DND-41 (cell line): ENCODE measurements at regions not wholly inside any gene's neighbourhood (a gene's known extent, or its start where the extent isn't known, plus 50 kb on each side); places are given as distances from the start of the nearest gene placed in this dataset.

Experiments
- ATAC-seq: fragments of 200-7000 bp; cut with Tn5 transposase; 3 replicates; pipeline ENCODE4 v1.9.1; 2021; ENCODE audit warnings: low read depth; ENCODE audit not compliant: insufficient read depth
- DNase-seq: peaks from one replicate; pipeline ENCODE4 v3.0.0-alpha.2; 2020
- H2AFZ ChIP-seq: 2 replicates; pipeline ENCODE4 v1.6.0; 2012; ENCODE audit warnings: low read depth, low read length
- H3K27ac ChIP-seq: 2 replicates; pipeline ENCODE4 v1.5.1; 2012; ENCODE audit warnings: low read length, inconsistent platforms
- H3K27me3 ChIP-seq: fragments of 200-600 bp; sonication (generic); 2 replicates; pipeline ENCODE4 v1.6.0; 2012; ENCODE audit warnings: low read length, mild to moderate bottlenecking, inconsistent platforms; ENCODE audit not compliant: insufficient read depth, poor library complexity
- H3K36me3 ChIP-seq: 2 replicates; pipeline ENCODE4 v1.5.1; 2012; ENCODE audit warnings: low read length, inconsistent platforms; ENCODE audit not compliant: insufficient read depth
- H3K4me1 ChIP-seq: 2 replicates; pipeline ENCODE4 v1.5.1; 2012; ENCODE audit warnings: mild to moderate bottlenecking, low read length; ENCODE audit not compliant: insufficient read depth
- H3K4me2 ChIP-seq: 2 replicates; pipeline ENCODE4 v1.6.0; 2012; ENCODE audit warnings: mild to moderate bottlenecking, moderate library complexity, low read length, inconsistent platforms; ENCODE audit not compliant: insufficient read depth
- H3K4me3 ChIP-seq, 2 experiments: fragments of 200-600 bp in 1 of 2; shearing (Covaris generic) in 1 of 2; 2 replicates each; pipeline ENCODE4 v1.5.1; 2012 to 2016; ENCODE audit warnings: inconsistent platforms in 2 of 2, low read length in 2 of 2, mild to moderate bottlenecking in 2 of 2, low read depth in 1 of 2, moderate library complexity in 1 of 2
- H3K79me2 ChIP-seq: 2 replicates; pipeline ENCODE4 v1.6.0; 2012; ENCODE audit warnings: low read length, inconsistent platforms; ENCODE audit not compliant: insufficient read depth
- H3K9ac ChIP-seq: 2 replicates; pipeline ENCODE4 v1.6.0; 2012; ENCODE audit warnings: low read depth, mild to moderate bottlenecking, inconsistent platforms, low read length, moderate library complexity
- H3K9me3 ChIP-seq: 2 replicates; pipeline ENCODE4 v1.5.1; 2012; ENCODE audit warnings: low read length, moderate library complexity, mild to moderate bottlenecking, inconsistent platforms; ENCODE audit not compliant: insufficient read depth, severe bottlenecking
- H4K20me1 ChIP-seq: 2 replicates; pipeline ENCODE4 v1.6.0; 2012; ENCODE audit warnings: low read length; ENCODE audit not compliant: insufficient read depth
- EZH2 ChIP-seq: IDR thresholded peaks from 3 replicates; pipeline ENCODE4 v1.6.1; 2012; ENCODE audit warnings: borderline replicate concordance, low read depth, mild to moderate bottlenecking, moderate library complexity, low read length, inconsistent platforms; ENCODE audit not compliant: severe bottlenecking
- TF ChIP-seq, protein P1 (sequence below): IDR thresholded peaks from 2 replicates; pipeline ENCODE4 v1.5.1; 2012; ENCODE audit warnings: borderline replicate concordance, low read length, moderate library complexity, mild to moderate bottlenecking; ENCODE audit not compliant: poor library complexity, severe bottlenecking; ENCODE audit errors: extremely low read depth

DNA sequence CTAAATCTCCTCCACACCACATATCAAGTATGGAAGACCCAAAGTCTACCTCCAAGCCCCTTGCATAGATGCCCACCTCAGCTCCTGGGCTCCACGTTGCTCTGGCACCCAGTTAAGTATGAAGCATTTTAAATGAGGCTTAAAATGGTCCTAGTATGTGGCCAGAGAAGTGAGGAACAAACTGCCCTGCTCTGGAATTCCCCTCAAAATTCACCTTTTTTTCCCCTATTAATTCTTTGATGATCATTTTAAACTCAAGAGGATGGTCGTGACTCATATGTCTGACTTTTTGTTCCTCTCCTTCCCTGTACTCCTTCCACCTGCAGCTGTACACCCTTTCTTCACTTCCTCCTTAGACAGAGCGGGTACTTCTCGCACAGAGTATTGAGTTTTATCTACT is 234.5 kb upstream of the MYOCD start:
- no peak overlapping the region for H3K4me2 ChIP-seq
- no peaks in the 10 kb centered on the region for H3K27me3 ChIP-seq
- no peaks in the 10 kb centered on the region for H3K9me3 ChIP-seq
- no peaks in the 10 kb centered on the region for H3K36me3 ChIP-seq
- no peak overlapping the region for H3K9ac ChIP-seq
- H3K79me2 ChIP-seq = no peaks in the 10 kb centered on the region
- no peak overlapping the region for H2AFZ ChIP-seq
- no peaks in the 10 kb centered on the region for H4K20me1 ChIP-seq
- H3K4me3 ChIP-seq = no peak overlapping the region
- no peak for DNase-seq
- TF ChIP-seq, protein P1, sequence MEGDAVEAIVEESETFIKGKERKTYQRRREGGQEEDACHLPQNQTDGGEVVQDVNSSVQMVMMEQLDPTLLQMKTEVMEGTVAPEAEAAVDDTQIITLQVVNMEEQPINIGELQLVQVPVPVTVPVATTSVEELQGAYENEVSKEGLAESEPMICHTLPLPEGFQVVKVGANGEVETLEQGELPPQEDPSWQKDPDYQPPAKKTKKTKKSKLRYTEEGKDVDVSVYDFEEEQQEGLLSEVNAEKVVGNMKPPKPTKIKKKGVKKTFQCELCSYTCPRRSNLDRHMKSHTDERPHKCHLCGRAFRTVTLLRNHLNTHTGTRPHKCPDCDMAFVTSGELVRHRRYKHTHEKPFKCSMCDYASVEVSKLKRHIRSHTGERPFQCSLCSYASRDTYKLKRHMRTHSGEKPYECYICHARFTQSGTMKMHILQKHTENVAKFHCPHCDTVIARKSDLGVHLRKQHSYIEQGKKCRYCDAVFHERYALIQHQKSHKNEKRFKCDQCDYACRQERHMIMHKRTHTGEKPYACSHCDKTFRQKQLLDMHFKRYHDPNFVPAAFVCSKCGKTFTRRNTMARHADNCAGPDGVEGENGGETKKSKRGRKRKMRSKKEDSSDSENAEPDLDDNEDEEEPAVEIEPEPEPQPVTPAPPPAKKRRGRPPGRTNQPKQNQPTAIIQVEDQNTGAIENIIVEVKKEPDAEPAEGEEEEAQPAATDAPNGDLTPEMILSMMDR = no peak
- TF ChIP-seq EZH2 = no peak
- ATAC-seq = no peak
- no peaks in the 10 kb centered on the region for H3K4me1 ChIP-seq
- H3K27ac ChIP-seq = no peak overlapping the region

DNA sequence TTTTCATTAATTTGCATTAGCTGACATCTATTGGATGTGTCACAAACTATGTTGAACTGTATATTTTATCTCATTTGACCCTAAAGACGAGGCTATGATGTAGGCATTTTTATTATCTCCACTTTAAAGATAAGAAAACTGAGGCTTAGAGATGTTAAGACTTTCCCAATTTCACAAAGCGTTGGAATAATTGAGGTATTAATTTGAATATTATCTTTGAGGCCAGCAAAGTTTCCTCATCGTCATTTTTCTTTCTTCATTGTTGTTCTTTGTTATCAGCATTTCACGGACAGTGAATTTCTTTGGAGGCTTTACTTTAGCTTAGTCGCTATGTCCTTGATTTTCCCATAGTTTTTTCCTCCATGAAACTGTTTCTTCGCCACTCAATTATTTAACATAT is 227.5 kb upstream of the MYOCD start:
- DNase-seq = no peak
- ATAC-seq = no peak
- H3K27ac ChIP-seq = no peak overlapping the region
- TF ChIP-seq, protein P1 = no peak
- TF ChIP-seq EZH2 = no peak
- H2AFZ ChIP-seq = no peak overlapping the region
- H3K79me2 ChIP-seq = no peaks in the 10 kb centered on the region
- H3K9me3 ChIP-seq = no peaks in the 10 kb centered on the region
- no peaks in the 10 kb centered on the region for H4K20me1 ChIP-seq
- no peaks in the 10 kb centered on the region for H3K4me1 ChIP-seq
- no peak overlapping the region for H3K4me2 ChIP-seq
- no peak overlapping the region for H3K9ac ChIP-seq
- no peaks in the 10 kb centered on the region for H3K27me3 ChIP-seq
- no peaks in the 10 kb centered on the region for H3K36me3 ChIP-seq
- no peak overlapping the region for H3K4me3 ChIP-seq

DNA sequence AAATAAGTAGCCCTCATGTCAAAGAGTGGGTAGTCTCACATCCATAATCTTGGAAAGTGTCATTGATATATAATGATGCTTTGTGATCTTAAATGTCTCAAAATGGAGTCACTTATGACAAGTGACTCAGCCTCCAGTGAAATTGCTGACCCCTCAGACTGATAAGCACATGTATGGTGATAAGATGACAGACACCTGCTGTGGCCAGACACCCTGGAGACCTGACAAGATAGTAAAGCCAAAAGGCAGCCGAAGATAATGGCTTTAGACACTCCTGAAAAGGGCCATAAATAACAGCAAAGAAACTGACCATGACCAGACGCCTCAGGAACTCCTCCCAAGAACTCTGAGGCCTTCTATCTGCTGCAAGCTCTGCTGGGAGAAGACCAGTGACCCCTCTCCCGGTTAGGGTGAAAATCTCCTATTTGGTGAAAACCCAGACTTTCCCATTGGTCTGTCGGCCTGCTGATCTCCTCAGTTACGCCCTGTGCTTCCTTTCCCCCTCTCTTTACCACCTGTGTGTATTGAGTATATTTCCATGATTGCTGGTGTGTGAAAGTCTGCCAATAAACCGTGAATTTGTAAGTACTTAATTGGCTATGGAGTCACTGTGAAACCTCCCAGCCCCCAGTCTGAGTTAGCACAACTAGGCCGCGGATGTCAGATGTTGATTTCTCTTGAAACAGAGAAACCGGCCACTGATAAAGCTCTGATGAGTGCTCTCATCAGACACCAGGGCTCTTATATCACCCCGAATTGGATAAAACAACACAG is 226.7 kb upstream of the MYOCD start:
- H3K4me3 ChIP-seq = no peak overlapping the region
- ATAC-seq = no peak
- H2AFZ ChIP-seq = no peak overlapping the region
- no peaks in the 10 kb centered on the region for H3K9me3 ChIP-seq
- no peaks in the 10 kb centered on the region for H3K79me2 ChIP-seq
- DNase-seq = no peak
- H3K4me2 ChIP-seq = no peak overlapping the region
- H4K20me1 ChIP-seq = no peaks in the 10 kb centered on the region
- H3K4me1 ChIP-seq = no peaks in the 10 kb centered on the region
- H3K9ac ChIP-seq = no peak overlapping the region
- H3K36me3 ChIP-seq = no peaks in the 10 kb centered on the region
- no peak for TF ChIP-seq EZH2
- TF ChIP-seq, protein P1 = no peak
- no peak overlapping the region for H3K27ac ChIP-seq
- H3K27me3 ChIP-seq = no peaks in the 10 kb centered on the region
